AG08396 (cell line): ENCODE measurements at regions not wholly inside any gene's neighbourhood (a gene's known extent, or its start where the extent isn't known, plus 50 kb on each side); places are given as distances from the start of the nearest gene placed in this dataset.

ENCODE experiments used
- DNase-seq: peaks from one replicate; pipeline ENCODE4 v3.0.0; 2012; ENCODE audit warnings: low spot score, mixed read lengths

- no peak for DNase-seq
Observed at GRCh38 chr11:109165035-109165434, 257.0 kb upstream of the C11orf87 start.

- DNase-seq: no peak
Observed at GRCh38 chr11:109166441-109166840, 255.5 kb upstream of the C11orf87 start.

DNA sequence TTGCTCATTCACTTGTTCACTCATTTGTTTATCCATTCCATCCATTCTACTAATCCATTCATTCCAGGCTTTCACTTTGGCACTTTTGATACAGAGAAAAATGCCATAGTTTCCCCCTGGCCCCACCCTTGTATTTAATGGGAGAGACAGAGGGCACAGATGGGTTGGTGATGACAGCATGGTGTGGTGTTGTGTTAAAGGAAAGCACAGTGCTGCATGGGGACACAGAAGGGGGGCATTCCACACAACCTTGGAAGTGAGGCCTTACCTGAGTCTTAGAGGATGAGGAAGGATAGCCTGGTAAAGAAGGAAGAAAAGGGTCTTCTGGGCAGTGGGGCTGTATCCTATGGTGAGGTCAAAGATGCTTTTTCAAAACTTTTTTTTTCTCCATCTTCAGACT, 248.5 kb upstream of the C11orf87 start:
- DNase-seq: no peak

GRCh38 chr11:109184376-109184775, 237.6 kb upstream of the C11orf87 start:
- no peak for DNase-seq

DNA sequence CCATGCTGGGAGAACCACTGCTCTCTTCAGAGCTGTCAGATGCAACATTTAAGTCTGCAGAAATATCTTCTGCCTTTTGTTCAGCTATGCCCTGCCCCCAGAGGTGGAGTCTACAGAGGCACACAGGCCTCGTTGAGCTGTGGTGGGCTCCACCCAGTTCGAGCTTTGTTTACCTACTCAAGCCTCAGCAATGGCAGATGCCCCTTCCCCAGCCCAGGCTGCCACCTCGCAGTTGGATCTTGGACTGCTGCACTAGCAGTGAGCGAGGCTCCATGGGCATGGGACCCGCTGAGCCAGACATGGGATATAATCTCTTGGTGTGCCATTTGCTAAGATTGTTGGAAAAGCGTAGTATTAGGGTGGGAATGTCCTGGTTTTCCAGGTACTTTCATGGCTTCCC, 229.1 kb upstream of the C11orf87 start:
- DNase-seq: no peak

DNA sequence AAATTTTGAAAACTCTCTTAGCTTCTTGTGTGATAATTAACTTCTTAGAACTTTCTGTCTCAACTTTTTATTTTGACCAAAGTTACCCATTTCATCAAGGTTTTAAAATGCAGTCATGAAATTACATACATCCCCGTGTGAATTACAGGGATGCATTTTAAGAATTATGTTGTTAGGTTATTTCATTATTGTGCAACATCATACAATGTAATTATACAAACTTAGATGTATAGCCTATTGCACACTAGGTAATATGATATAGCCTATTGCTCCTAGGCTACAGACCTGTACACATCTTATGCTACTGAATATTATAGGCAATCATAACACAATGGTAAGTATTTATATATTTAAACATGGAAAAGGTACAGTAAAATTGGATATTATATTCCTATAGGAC, 228.1 kb upstream of the C11orf87 start:
- no peak for DNase-seq

DNA sequence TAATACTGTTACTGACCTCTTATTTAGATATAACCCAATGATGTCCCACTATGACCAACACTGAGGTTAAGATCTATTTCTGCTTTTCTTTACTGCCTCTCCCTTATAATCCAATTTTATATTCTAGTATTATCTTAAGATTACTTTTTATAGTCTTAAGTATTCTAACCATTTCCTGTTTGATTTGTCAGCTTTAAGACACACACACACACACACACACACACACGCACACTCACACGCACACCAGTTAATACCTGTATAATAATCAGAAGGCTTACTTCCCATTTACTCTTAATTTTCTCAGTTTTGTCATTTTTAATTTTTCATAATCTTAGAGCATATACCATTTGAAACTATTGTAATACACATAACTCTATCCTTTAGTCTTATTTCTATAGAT, 226.0 kb upstream of the C11orf87 start:
- DNase-seq: no peak

DNA sequence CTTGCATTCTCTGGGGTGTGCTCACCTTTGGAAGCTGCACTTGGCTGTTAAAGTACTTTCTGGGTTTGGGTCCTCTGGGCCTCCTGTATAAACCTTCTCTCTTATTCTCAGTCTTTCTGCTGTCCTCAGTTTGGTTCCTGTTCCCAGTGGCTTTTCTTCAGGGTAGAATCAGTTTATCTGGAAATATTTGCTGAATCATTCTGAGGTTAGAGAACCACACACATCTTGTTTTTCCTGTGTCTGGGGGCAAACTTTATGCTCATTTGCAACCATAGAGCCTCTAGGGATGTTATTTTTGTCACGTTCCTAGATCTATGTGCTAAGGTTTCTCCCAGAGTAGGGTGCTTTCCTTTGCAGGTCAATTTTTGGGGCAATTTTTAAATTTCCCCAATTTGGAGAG, 224.3 kb upstream of the C11orf87 start:
- no peak for DNase-seq

DNA sequence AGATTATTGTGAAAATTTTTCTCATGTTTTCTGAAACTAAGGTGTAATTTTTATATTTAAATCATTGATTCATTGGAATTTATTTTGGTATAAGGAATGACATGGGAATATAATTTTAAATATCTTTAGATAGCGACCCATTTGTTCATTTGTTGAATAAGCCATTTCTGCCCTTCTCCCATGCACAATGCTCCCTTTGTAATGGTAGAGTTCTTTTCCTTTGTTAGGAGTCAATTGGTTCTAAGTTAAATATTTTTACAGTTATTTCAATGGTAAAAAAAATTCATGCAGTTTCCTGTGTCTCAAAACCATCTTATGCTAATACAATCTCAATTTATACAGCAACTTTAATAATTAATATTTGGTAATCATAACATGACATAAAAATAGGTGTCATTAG, 218.8 kb upstream of the C11orf87 start:
- DNase-seq: no peak

DNA sequence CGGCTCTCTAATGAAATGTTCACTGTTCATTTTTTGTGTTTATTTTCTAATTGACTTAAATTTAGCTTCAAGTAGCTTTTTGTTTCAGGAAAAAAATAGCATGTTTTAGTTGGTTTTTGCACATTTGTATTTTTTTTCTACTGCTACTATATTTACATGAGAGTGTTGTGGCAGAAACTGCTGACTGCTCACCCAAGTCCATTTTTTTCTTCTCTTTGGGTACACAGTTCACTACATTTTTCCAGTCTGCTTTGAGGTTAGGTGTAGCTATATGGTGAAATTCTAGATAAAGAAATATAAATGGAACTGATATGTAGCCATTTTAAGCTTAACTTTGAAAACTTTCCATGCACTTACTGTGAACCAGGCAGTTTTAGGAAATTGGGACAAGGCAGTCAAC, 216.7 kb upstream of the C11orf87 start:
- DNase-seq: no peak

- DNase-seq: no peak
Observed at GRCh38 chr11:109208121-109208520, 213.9 kb upstream of the C11orf87 start.

- DNase-seq: no peak
Observed at GRCh38 chr11:109209572-109209971, 212.4 kb upstream of the C11orf87 start.

- DNase-seq: no peak
Observed at GRCh38 chr11:109221190-109221589, 200.8 kb upstream of the C11orf87 start.

GRCh38 chr11:109222761-109223160, 199.2 kb upstream of the C11orf87 start:
- no peak for DNase-seq

DNA sequence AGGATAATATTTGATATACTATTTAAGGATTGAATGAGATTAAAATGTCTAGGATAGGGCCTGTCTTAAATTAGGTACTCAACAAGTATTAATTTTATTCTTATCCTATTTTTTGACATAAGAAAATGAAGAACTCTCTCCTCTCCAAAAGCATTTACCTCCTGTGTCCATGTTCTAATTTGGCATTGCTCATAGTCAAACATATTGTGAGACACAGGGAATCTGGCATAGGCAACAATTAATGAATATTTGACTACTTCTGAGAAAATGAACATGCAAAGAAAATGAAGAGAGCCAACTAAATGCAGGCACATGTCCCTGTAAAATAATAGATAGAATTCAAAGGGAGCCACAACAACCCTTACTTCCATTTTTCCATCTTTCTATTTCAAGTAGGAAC, 198.5 kb upstream of the C11orf87 start:
- DNase-seq: no peak

- DNase-seq: no peak
Observed at GRCh38 chr11:109229682-109230081, 192.3 kb upstream of the C11orf87 start.

DNA sequence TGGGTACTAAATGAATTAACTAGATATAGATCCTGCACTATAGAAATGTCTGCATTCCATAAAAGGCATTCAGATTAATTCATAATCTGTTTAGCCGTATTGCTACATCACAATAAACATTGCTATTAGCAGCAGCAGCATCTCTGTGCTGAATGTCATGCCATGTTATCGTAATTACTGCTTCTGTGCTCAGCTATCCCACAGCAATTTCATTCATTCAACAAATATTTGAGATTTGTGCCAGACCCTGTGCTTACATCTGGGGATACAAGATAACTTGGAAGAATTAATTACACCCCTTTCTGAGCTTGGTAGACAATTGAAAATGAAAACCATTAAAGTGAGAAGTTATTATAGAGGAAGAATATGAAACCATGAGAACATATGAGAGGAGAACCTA, 185.8 kb upstream of the C11orf87 start:
- no peak for DNase-seq

GRCh38 chr11:109236696-109237095, 185.3 kb upstream of the C11orf87 start:
- no peak for DNase-seq

GRCh38 chr11:109237636-109238035, 184.4 kb upstream of the C11orf87 start:
- no peak for DNase-seq

GRCh38 chr11:109241988-109242536, 179.9 kb upstream of the C11orf87 start:
- no peak for DNase-seq

DNA sequence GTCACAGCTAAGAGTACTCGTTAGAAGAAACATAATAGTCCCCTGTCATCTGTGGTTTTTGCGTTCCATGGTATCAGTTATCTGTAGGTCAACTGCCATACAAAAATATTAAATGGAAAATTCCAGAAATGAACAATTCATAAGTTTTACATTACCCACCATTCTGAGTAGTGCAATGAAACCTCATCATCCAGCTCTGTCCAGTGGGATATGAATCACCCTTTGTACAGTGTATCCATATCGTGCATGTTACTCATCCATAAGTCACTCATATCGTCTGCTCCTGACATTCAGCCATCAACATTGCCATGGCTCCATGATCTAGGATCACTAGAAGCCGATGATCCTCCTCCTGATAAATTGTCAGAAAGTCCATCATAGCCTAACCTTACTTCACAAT, 174.9 kb upstream of the C11orf87 start:
- no peak for DNase-seq

DNA sequence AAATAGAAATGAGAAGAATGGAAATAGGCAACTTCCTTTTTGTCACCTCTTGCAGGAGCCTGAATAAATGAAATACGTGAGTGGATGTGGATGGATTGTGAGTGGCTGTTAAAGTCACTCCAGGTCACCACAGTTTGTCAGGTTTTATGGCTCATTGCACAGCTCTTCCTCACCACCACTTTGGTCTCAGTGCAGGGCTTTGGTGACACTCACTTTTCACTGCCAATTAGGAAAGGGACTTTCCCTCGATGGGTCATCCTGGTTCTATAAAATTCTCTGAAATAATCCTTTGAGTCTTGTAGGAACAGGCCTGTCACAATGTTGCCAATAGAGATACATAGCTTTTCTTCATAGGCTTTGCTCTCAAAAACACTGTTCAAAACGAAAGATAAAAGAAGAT, 172.4 kb upstream of the C11orf87 start:
- DNase-seq: no peak

DNA sequence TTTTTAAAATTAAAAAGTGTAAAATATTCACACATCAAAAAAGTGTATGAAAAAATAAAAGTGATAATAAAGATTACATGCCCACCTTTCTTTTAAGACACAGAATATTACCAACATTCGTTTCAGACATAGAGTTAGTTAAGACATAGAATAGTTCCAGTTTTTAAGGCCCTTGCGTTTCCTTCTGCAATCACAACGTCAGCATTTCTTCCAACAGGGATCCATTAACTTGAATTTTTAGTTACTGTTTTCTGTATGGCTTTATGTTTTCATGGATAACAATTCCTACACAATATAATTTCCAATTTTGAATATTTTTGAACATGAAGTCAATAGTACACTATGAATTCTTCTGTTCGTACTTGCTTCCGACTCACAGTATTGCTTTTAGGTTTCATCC, 170.8 kb upstream of the C11orf87 start:
- no peak for DNase-seq

- no peak for DNase-seq
Observed at GRCh38 chr11:109264128-109264527, 157.9 kb upstream of the C11orf87 start.
